ENCODE measurements at regions not wholly inside any gene's neighbourhood (a gene's known extent, or its start where the extent isn't known, plus 50 kb on each side); places are given as distances from the start of the nearest gene placed in this dataset.

- H3K4me3 ChIP-seq = no peak overlapping the region
- no peaks in the 10 kb centered on the region for H3K36me3 ChIP-seq
- DNase-seq (ENCODE audit: low spot score) (no peak), ATAC-seq (ENCODE audit: insufficient number of reproducible peaks, low FRiP score, low read depth) (no peak)
- no peaks in the 10 kb centered on the region for H3K9me3 ChIP-seq
- H3K27me3 ChIP-seq (replicated peaks; ENCODE audit: insufficient read depth) = no peaks in the 10 kb centered on the region
- no peak overlapping the region for H3K27ac ChIP-seq
- no peaks in the 10 kb centered on the region for H3K4me1 ChIP-seq (ENCODE audit: control insufficient read depth in 1 of 2, low read depth in 2 of 2)
- no peak for TF ChIP-seq CTCF (IDR thresholded peaks at IDR 0.05)
Measured at GRCh38 chr13:72508392-72508791, 219.0 kb downstream of the MZT1 start.

- H3K36me3 ChIP-seq = no peaks in the 10 kb centered on the region
- H3K27ac ChIP-seq = no peak overlapping the region
- H3K9me3 ChIP-seq = no peaks in the 10 kb centered on the region
- H3K4me1 ChIP-seq (ENCODE audit: control insufficient read depth in 1 of 2, low read depth in 2 of 2) = no peaks in the 10 kb centered on the region
- TF ChIP-seq CTCF (IDR thresholded peaks at IDR 0.05) = no peak
- H3K4me3 ChIP-seq = no peak overlapping the region
- no peaks in the 10 kb centered on the region for H3K27me3 ChIP-seq (replicated peaks; ENCODE audit: insufficient read depth)
- no peak for ATAC-seq (ENCODE audit: insufficient number of reproducible peaks, low FRiP score, low read depth)
- DNase-seq (ENCODE audit: low spot score) = no peak
Measured at GRCh38 chr13:72507416-72508199, 219.8 kb downstream of the MZT1 start.

GRCh38 chr13:72506706-72507105 lies 220.7 kb downstream of the MZT1 start:
- TF ChIP-seq CTCF (IDR thresholded peaks at IDR 0.05) = no peak
- Histone ChIP-seq H3K4me1 (ENCODE audit: control insufficient read depth in 1 of 2, low read depth in 2 of 2) (no peaks in the 10 kb centered on the region), H3K36me3 (no peaks in the 10 kb centered on the region), H3K27ac (no peak overlapping the region), H3K9me3 (no peaks in the 10 kb centered on the region), H3K27me3 (replicated peaks; ENCODE audit: insufficient read depth) (no peaks in the 10 kb centered on the region), H3K4me3 (no peak overlapping the region)
- ATAC-seq (ENCODE audit: insufficient number of reproducible peaks, low FRiP score, low read depth) = no peak
- DNase-seq (ENCODE audit: low spot score) = no peak

- ATAC-seq (ENCODE audit: insufficient number of reproducible peaks, low FRiP score, low read depth) = no peak
- Histone ChIP-seq H3K4me3 (no peak overlapping the region), H3K4me1 (ENCODE audit: control insufficient read depth in 1 of 2, low read depth in 2 of 2) (no peaks in the 10 kb centered on the region), H3K27me3 (replicated peaks; ENCODE audit: insufficient read depth) (no peaks in the 10 kb centered on the region), H3K9me3 (no peaks in the 10 kb centered on the region), H3K27ac (no peak overlapping the region), H3K36me3 (no peaks in the 10 kb centered on the region)
- DNase-seq (ENCODE audit: low spot score) = no peak
- no peak for TF ChIP-seq CTCF (IDR thresholded peaks at IDR 0.05)
Measured at GRCh38 chr13:72505376-72505775, 222.1 kb downstream of the MZT1 start.

GRCh38 chr13:72504131-72504841 lies 223.1 kb downstream of the MZT1 start:
- Histone ChIP-seq H3K4me3 (no peak overlapping the region), H3K9me3 (no peaks in the 10 kb centered on the region), H3K27me3 (replicated peaks; ENCODE audit: insufficient read depth) (no peaks in the 10 kb centered on the region), H3K27ac (no peak overlapping the region), H3K36me3 (no peaks in the 10 kb centered on the region), H3K4me1 (ENCODE audit: control insufficient read depth in 1 of 2, low read depth in 2 of 2) (no peaks in the 10 kb centered on the region)
- ATAC-seq (ENCODE audit: insufficient number of reproducible peaks, low FRiP score, low read depth) = no peak
- no peak for TF ChIP-seq CTCF (IDR thresholded peaks at IDR 0.05)
- no peak for DNase-seq (ENCODE audit: low spot score)
